CD4-positive, alpha-beta memory T cell (primary cell): ENCODE measurements at regions not wholly inside any gene's neighbourhood (a gene's known extent, or its start where the extent isn't known, plus 50 kb on each side); places are given as distances from the start of the nearest gene placed in this dataset.

Experiments used
- CTCF ChIA-PET: fragments of 350-600 bp; sonication (Branson Sonifier 250); formaldehyde crosslinking; loops from one replicate; lab custom pipeline; 2021; ENCODE audit warnings: inconsistent platforms; ENCODE audit not compliant: partially characterized antibody; lab: Charles Lee
- POLR2A ChIA-PET: fragments of 350-600 bp; sonication (Branson Sonifier 250); formaldehyde crosslinking; loops from one replicate; lab custom pipeline; 2021; ENCODE audit not compliant: partially characterized antibody; lab: Charles Lee
- DNase-seq, 5 donors: peaks; one replicate each; pipeline versions ENCODE4 v3.0.0 to v3.0.0-alpha.2; 2020 to 2022; ENCODE audit warnings: mixed read lengths in 1 of 5
- H3K27ac ChIP-seq: one replicate; pipeline ENCODE4 v1.7.0; 2013; ENCODE audit warnings: low read depth, low read length
- H3K27me3 ChIP-seq: 2 replicates; pipeline ENCODE4 v1.7.0; 2013; ENCODE audit warnings: mild to moderate bottlenecking, low read length, moderate library complexity; ENCODE audit not compliant: insufficient read depth
- H3K36me3 ChIP-seq: 2 replicates; pipeline ENCODE4 v1.7.0; 2013; ENCODE audit warnings: mild to moderate bottlenecking, low read length, moderate library complexity; ENCODE audit not compliant: insufficient read depth
- H3K4me1 ChIP-seq: 2 replicates; pipeline ENCODE4 v1.7.0; 2013; ENCODE audit warnings: mild to moderate bottlenecking, low read length, moderate library complexity; ENCODE audit not compliant: insufficient read depth
- H3K4me3 ChIP-seq, 2 donors: one replicate each; pipeline ENCODE4 v1.7.0; 2013; ENCODE audit warnings: low read length in 2 of 2, mild to moderate bottlenecking in 1 of 2
- H3K9me3 ChIP-seq, 2 donors: one replicate each; pipeline ENCODE4 v1.7.0; 2013; ENCODE audit warnings: low read length in 2 of 2, control low read depth in 1 of 2; ENCODE audit not compliant: control insufficient read depth in 1 of 2
- H3K27ac Mint-ChIP-seq, 7 donors: one replicate each; pipeline ENCODE4 v1.8.0; 2020 to 2021; ENCODE audit warnings: mixed read lengths in 7 of 7, mild to moderate bottlenecking in 6 of 7, inconsistent platforms in 3 of 7, moderate library complexity in 3 of 7
- H3K27me3 Mint-ChIP-seq, 2 donors: one replicate each; pipeline ENCODE4 v1.8.0; 2020 to 2021; ENCODE audit warnings: mixed read lengths in 2 of 2
- H3K36me3 Mint-ChIP-seq, 2 donors: one replicate each; pipeline ENCODE4 v1.8.0; 2020 to 2021; ENCODE audit warnings: mixed read lengths in 2 of 2, inconsistent platforms in 1 of 2, mild to moderate bottlenecking in 1 of 2
- H3K4me1 Mint-ChIP-seq, 4 donors: one replicate each; pipeline ENCODE4 v1.8.0; 2020 to 2021; ENCODE audit warnings: mixed read lengths in 4 of 4, mild to moderate bottlenecking in 1 of 4
- H3K4me3 Mint-ChIP-seq, 8 donors: one replicate each; pipeline ENCODE4 v1.8.0; 2020 to 2021; ENCODE audit warnings: mixed read lengths in 8 of 8, mild to moderate bottlenecking in 7 of 8, moderate library complexity in 6 of 8, inconsistent platforms in 3 of 8
- H3K9me3 Mint-ChIP-seq, 8 donors: one replicate each; pipeline ENCODE4 v1.8.0; 2020 to 2021; ENCODE audit warnings: mixed read lengths in 8 of 8, mild to moderate bottlenecking in 5 of 8, inconsistent platforms in 3 of 8, moderate library complexity in 1 of 8
- intact Hi-C: fragments of 100-400 bp; cut with micrococcal nuclease; formaldehyde crosslinking; loops from one replicate; pipeline ENCODE4 v1.15.1; 2023

DNA sequence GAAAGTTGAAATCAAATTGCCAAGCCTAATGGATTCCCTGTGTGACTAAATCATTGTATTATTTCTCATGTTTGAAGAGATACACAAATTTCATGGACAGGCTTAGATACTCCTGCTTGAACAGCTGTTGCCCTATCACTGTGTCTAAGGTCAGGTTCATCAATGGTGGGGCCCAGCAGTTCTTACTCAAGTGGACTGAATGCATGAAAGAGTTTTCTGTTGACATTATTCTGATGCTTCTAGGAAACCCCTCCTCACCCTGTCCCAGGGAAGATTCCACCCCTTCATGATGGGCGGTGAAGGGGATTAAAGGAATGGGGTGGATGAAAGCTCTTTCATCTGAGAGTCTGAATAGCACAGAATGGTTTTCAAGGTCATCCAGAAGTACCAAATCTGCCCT lies 148.8 kb downstream of the INO80D start:
- ChIA-PET CTCF (interaction anchor here (0.6 to 6.9 kb wide), 3 partner anchors 12 to 1610 kb away, joined by 3 to 55 read pairs (median 6); no protein-coding TSS in a partner anchor), POLR2A (no interaction called here)
- H3K36me3 Mint-ChIP-seq, result no peaks in the 10 kb centered on the region

DNA sequence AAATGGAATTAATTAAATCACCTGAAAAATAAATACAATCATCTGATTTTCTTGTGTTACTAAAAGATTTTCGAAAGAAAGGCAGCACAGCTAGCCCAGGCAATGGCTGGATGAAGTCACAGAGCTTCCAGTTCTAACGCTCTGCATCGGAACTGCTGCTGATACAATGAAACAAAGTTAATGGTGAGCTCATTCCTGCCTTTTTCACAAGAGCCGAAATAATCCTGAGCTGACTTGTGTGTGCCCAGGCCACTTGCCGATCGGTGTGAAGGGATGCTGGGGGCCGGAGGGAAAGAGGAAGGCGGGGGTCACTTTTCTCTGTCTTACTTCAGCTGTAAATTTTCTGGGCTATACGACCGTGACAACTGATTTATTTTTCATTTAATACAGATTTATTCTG lies 149.5 kb downstream of the INO80D start:
- Mint-ChIP-seq H3K27ac (no peak overlapping the region), H3K9me3 (peaks cover 0 to 2% (median 0%) of the 10 kb centered on the region in 8 donors), H3K36me3 (no peaks in the 10 kb centered on the region), H3K27me3 (peaks cover 2 to 5% of the 10 kb centered on the region in 2 donors), H3K4me3 (no peak overlapping the region), H3K4me1 (no peaks in the 10 kb centered on the region)
- Histone ChIP-seq H3K4me3 (no peak overlapping the region), H3K27me3 (peaks cover 4% of the 10 kb centered on the region), H3K27ac (no peak overlapping the region), H3K36me3 (no peaks in the 10 kb centered on the region), H3K9me3 (no peaks in the 10 kb centered on the region), H3K4me1 (no peaks in the 10 kb centered on the region)
- intact Hi-C loops, result no loop called here
- CTCF ChIA-PET, result interaction anchor here (1.0 to 6.9 kb wide), 3 partner anchors 9 to 13 kb away, joined by 3 to 55 read pairs (median 6); no protein-coding TSS in a partner anchor
- DNase-seq, result no peak
- POLR2A ChIA-PET, result no interaction called here

More for the DNA sequence above, 148.8 kb downstream of the INO80D start:
- Mint-ChIP-seq H3K4me3 (no peak overlapping the region), H3K27me3 (peaks cover 2 to 5% of the 10 kb centered on the region in 2 donors), H3K4me1 (no peaks in the 10 kb centered on the region), H3K27ac (no peak overlapping the region), H3K9me3 (peaks cover 0 to 3% (median 0%) of the 10 kb centered on the region in 8 donors)
- H3K9me3 ChIP-seq, result no peaks in the 10 kb centered on the region
- H3K4me1 ChIP-seq, result no peaks in the 10 kb centered on the region
- peaks cover 4% of the 10 kb centered on the region for H3K27me3 ChIP-seq
- no peaks in the 10 kb centered on the region for H3K36me3 ChIP-seq
- no peak overlapping the region for H3K4me3 ChIP-seq
- DNase-seq, result no peak
- no peak overlapping the region for H3K27ac ChIP-seq
- intact Hi-C loops, result no loop called here

DNA sequence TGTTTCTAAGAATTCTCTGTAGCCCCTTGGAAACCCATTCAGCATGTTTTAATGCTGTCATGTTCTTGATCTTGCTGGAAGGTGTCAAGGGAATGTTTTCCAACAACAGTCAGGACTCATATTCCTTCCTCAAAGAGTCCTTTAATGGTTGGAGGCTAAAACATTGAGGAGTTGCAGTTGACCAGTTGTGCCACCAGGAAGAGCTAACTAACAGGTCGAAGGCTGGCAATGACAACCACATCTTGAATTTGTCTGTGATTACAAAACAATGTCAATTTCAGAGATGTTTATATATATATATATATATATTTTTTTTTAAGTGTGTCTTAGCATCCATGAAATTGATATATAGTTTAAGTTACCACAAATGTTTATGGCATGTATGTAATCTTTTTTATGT lies 151.5 kb downstream of the INO80D start:
- peaks cover 14 to 17% of the 10 kb centered on the region in 2 donors for H3K27me3 Mint-ChIP-seq
- Histone ChIP-seq H3K27me3 (peaks cover 4% of the 10 kb centered on the region), H3K4me1 (no peaks in the 10 kb centered on the region), H3K27ac (no peak overlapping the region), H3K4me3 (no peak overlapping the region), H3K9me3 (no peaks in the 10 kb centered on the region), H3K36me3 (no peaks in the 10 kb centered on the region)
- DNase-seq, result no peak
- ChIA-PET POLR2A (no interaction called here), CTCF (interaction anchor here (6.9 kb wide), 1 partner anchor 15 kb away, joined by 55 read pairs; no protein-coding TSS in a partner anchor)
- H3K9me3 Mint-ChIP-seq, result no peaks in the 10 kb centered on the region
- H3K36me3 Mint-ChIP-seq, result no peaks in the 10 kb centered on the region
- no peak overlapping the region for H3K27ac Mint-ChIP-seq
- H3K4me3 Mint-ChIP-seq, result no peak overlapping the region
- intact Hi-C loops, result no loop called here
- H3K4me1 Mint-ChIP-seq, result no peaks in the 10 kb centered on the region

DNA sequence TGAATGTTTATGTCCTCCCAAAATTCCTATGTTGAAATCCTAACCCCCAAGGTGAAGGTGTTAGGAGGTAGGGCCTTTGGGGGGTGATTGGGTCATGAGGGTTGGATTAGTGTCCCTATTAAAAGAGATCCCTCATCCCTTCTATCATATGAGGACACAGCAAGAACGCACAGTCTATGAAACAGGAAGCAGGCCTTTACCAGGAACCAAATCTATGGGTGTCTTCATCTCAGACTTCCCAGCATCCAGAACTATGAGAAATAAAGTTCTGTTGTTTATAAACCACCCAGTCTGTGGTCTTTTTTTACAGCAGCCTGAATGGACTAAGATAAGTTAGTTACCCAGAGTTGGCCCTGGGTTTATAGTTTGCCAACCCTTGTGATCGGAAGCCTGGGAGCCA lies 153.1 kb downstream of the INO80D start:
- no peak overlapping the region for H3K27ac Mint-ChIP-seq
- no peaks in the 10 kb centered on the region for H3K36me3 ChIP-seq
- peaks cover 4% of the 10 kb centered on the region for H3K27me3 ChIP-seq
- no peak overlapping the region for H3K4me3 ChIP-seq
- CTCF ChIA-PET, result no interaction called here
- no peaks in the 10 kb centered on the region for H3K4me1 ChIP-seq
- intact Hi-C loops, result no loop called here
- no peak overlapping the region for H3K27ac ChIP-seq
- no peak for DNase-seq
- peaks cover 21 to 23% of the 10 kb centered on the region in 2 donors for H3K27me3 Mint-ChIP-seq
- H3K36me3 Mint-ChIP-seq, result no peaks in the 10 kb centered on the region
- POLR2A ChIA-PET, result no interaction called here
- H3K9me3 Mint-ChIP-seq, result no peaks in the 10 kb centered on the region
- no peaks in the 10 kb centered on the region for H3K9me3 ChIP-seq
- no peaks in the 10 kb centered on the region for H3K4me1 Mint-ChIP-seq
- no peak overlapping the region for H3K4me3 Mint-ChIP-seq

DNA sequence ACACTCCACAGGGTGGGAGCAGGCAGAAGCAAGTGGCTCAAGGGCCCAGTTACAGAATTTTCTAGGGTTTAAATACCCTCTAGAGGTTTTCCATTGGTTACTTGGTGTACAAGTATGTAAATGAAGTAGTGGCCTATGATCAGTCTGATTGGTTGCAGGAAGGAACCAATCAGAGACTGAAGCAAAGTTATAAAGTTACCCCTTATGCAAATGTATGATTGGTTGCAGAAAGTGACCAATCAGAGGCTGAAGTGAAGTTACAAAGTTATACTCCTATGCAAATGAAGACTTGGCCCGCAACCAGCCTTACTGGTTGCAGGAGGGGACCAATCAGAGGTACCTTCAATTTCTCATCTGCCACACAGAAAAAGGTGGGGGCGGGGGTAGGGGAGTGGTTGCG lies 154.6 kb downstream of the INO80D start:
- ChIA-PET POLR2A (no interaction called here), CTCF (no interaction called here)
- Histone ChIP-seq H3K36me3 (no peaks in the 10 kb centered on the region), H3K4me3 (no peak overlapping the region), H3K4me1 (peaks cover under 1% of the 10 kb centered on the region), H3K27ac (no peak overlapping the region), H3K27me3 (no peaks in the 10 kb centered on the region), H3K9me3 (no peaks in the 10 kb centered on the region)
- Mint-ChIP-seq H3K9me3 (no peaks in the 10 kb centered on the region), H3K4me1 (peaks cover 1 to 3% (median 2%) of the 10 kb centered on the region in 4 donors), H3K27ac (no peak overlapping the region), H3K27me3 (peaks cover 30 to 36% of the 10 kb centered on the region in 2 donors), H3K36me3 (no peaks in the 10 kb centered on the region), H3K4me3 (no peak overlapping the region)
- intact Hi-C loops, result no loop called here
- no peak for DNase-seq

DNA sequence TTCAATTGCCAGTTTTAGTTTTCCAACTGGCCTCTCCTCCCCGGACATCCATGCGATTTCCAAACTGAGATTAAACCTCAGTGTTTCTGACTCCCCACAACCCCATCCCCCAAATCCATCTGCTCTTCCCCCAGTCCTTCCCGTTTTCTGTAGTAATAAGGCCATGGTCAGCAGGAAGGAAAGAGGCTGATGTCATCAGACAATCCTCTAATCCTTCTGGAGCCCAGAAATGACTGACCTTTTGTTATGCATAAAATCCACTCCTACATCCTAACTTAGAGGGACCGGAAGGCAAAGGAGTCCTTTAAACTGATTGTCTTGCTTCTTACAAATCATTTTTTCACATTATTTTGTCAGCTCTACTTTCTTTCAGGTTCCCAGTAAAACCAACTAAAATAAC lies 155.8 kb downstream of the INO80D start:
- no peaks in the 10 kb centered on the region for H3K9me3 ChIP-seq
- Mint-ChIP-seq H3K36me3 (no peaks in the 10 kb centered on the region), H3K27me3 (peaks cover 36 to 44% of the 10 kb centered on the region in 2 donors), H3K4me3 (no peak overlapping the region), H3K9me3 (no peaks in the 10 kb centered on the region), H3K27ac (no peak overlapping the region), H3K4me1 (peaks cover 4 to 15% (median 8%) of the 10 kb centered on the region in 4 donors)
- H3K4me3 ChIP-seq, result no peak overlapping the region
- POLR2A ChIA-PET, result no interaction called here
- no peak overlapping the region for H3K27ac ChIP-seq
- H3K4me1 ChIP-seq, result peaks cover 10% of the 10 kb centered on the region
- intact Hi-C loops, result no loop called here
- CTCF ChIA-PET, result interaction anchor here (0.9 to 1.4 kb wide), 3 partner anchors 9 to 18 kb away, joined by 3 to 6 read pairs (median 4); no protein-coding TSS in a partner anchor
- H3K27me3 ChIP-seq, result peaks cover 8% of the 10 kb centered on the region
- DNase-seq, result no peak
- no peaks in the 10 kb centered on the region for H3K36me3 ChIP-seq

DNA sequence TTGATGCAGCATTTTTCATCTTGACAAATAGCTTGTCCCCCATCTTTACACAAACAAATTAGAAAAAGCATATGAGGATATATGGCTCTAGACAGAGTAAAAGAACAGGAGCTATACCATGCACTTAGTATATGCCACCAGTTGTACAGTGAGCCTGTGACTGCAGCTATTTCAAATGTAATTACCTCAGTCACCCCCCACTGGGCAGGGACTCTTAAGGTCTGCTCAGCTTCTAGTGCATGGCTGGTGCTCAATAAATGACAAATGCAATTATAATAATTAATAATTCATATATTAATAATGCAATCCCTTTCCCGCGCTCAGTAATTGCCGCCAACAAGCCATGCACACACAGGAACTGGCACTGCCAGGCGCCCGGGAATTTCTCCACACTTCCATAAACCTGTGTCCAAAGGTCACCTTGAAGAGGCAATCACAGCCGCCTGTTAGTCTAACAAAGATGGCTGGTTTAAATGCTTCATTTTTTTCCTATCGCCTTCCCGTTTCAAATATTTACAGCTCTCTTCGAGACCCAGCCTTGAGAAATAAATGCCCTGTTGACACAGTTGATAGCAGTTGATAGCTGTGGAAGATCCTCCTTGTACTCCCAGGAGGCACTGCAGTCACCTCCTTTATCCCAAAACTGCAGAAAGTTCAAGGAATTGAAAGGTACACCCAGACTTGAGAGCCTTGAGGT lies 156.6 kb downstream of the INO80D start:
- Mint-ChIP-seq H3K9me3 (no peaks in the 10 kb centered on the region), H3K27me3 (peaks cover 38 to 48% of the 10 kb centered on the region in 2 donors), H3K4me3 (no peak overlapping the region), H3K36me3 (no peaks in the 10 kb centered on the region), H3K4me1 (peaks cover 4 to 15% (median 8%) of the 10 kb centered on the region in 4 donors), H3K27ac (no peak overlapping the region)
- no peaks in the 10 kb centered on the region for H3K9me3 ChIP-seq
- no peak overlapping the region for H3K4me3 ChIP-seq
- peaks cover 8% of the 10 kb centered on the region for H3K27me3 ChIP-seq
- H3K36me3 ChIP-seq, result no peaks in the 10 kb centered on the region
- H3K4me1 ChIP-seq, result peaks cover 10% of the 10 kb centered on the region
- ChIA-PET POLR2A (no interaction called here), CTCF (interaction anchor here (1.4 kb wide), 2 partner anchors 8 to 19 kb away, joined by 4 to 6 read pairs; no protein-coding TSS in a partner anchor)
- intact Hi-C loops, result loop anchor here (5.0 kb wide), 1 partner anchor 162 kb away; no protein-coding TSS in a partner anchor
- no peak overlapping the region for H3K27ac ChIP-seq
- no peak for DNase-seq
